Ascending aorta (tissue), 2 donors: ENCODE measurements at regions not wholly inside any gene's neighbourhood (a gene's known extent, or its start where the extent isn't known, plus 50 kb on each side); places are given as distances from the start of the nearest gene placed in this dataset.

Source experiments
- DNase-seq, 2 donors: peaks; one replicate each; pipeline ENCODE4 v3.0.0-alpha.2; 2019; ENCODE audit warnings: low spot score in 2 of 2
- H3K27ac ChIP-seq, 2 donors: fragments of 200-600 bp; sonication (generic); one replicate each; pipeline ENCODE4 v1.5.1; 2016 to 2017; ENCODE audit warnings: mild to moderate bottlenecking in 1 of 2
- H3K27me3 ChIP-seq: fragments of 200-600 bp; sonication (generic); one replicate; pipeline ENCODE4 v1.5.1; 2017
- H3K36me3 ChIP-seq, 2 donors: fragments of 200-600 bp; sonication (generic); one replicate each; pipeline ENCODE4 v1.5.1; 2016
- H3K4me1 ChIP-seq, 2 donors: fragments of 200-600 bp; sonication (generic); one replicate each; pipeline ENCODE4 v1.5.1; 2016 to 2017; ENCODE audit warnings: mild to moderate bottlenecking in 1 of 2
- H3K4me3 ChIP-seq, 2 donors: fragments of 200-600 bp; sonication (generic); one replicate each; pipeline ENCODE4 v1.5.1; 2016 to 2017; ENCODE audit warnings: mild to moderate bottlenecking in 1 of 2
- H3K9me3 ChIP-seq, 2 donors: fragments of 200-600 bp; sonication (generic); one replicate each; pipeline ENCODE4 v1.5.1; 2016
- CTCF ChIP-seq, 3 experiments: fragments of 200-600 bp in 2 of 3; fragments of 450-650 bp in 1 of 3; sonication (generic) in 2 of 3; IDR thresholded peaks; one replicate each; pipeline ENCODE4 v1.5.1; 2016 to 2019; ENCODE audit warnings: antibody characterized with exemption in 3 of 3, mild to moderate bottlenecking in 1 of 3, moderate library complexity in 1 of 3
- intact Hi-C: fragments of 100-400 bp; cut with DNase I; formaldehyde crosslinking; loops from one replicate; pipeline ENCODE4 v1.15.1; 2023

- H3K9me3 ChIP-seq: no peaks in the 10 kb centered on the region
- no peak for DNase-seq
- H3K36me3 ChIP-seq: no peaks in the 10 kb centered on the region
- no peak for TF ChIP-seq CTCF (IDR thresholded peaks at IDR 0.05)
- intact Hi-C loops: loop anchor here (2.0 to 5.0 kb wide), 3 partner anchors 54 to 225 kb away; no protein-coding TSS in a partner anchor
- no peak overlapping the region for H3K4me3 ChIP-seq
- no peaks in the 10 kb centered on the region for H3K4me1 ChIP-seq
- H3K27ac ChIP-seq: no peak overlapping the region
- H3K27me3 ChIP-seq: no peaks in the 10 kb centered on the region
Measured at GRCh38 chr16:86835982-86836381, 257.6 kb downstream of the FOXL1 start.

- Histone ChIP-seq H3K4me3 (no peak overlapping the region), H3K36me3 (no peaks in the 10 kb centered on the region), H3K9me3 (no peaks in the 10 kb centered on the region), H3K27ac (no peak overlapping the region), H3K27me3 (no peaks in the 10 kb centered on the region), H3K4me1 (no peaks in the 10 kb centered on the region)
- intact Hi-C loops: loop anchor here (2.0 to 5.0 kb wide), 3 partner anchors 54 to 224 kb away; no protein-coding TSS in a partner anchor
- DNase-seq: no peak
- TF ChIP-seq CTCF (IDR thresholded peaks at IDR 0.05): no peak
Measured at GRCh38 chr16:86836503-86837129, 258.3 kb downstream of the FOXL1 start.

GRCh38 chr16:86843812-86844211 lies 265.5 kb downstream of the FOXL1 start:
- Histone ChIP-seq H3K27ac (no peak overlapping the region), H3K9me3 (no peaks in the 10 kb centered on the region), H3K36me3 (no peaks in the 10 kb centered on the region), H3K27me3 (no peaks in the 10 kb centered on the region), H3K4me1 (no peaks in the 10 kb centered on the region), H3K4me3 (no peak overlapping the region)
- no peak for DNase-seq
- intact Hi-C loops: no loop called here
- TF ChIP-seq CTCF (IDR thresholded peaks at IDR 0.05): no peak

GRCh38 chr16:86844695-86845094 lies 266.3 kb downstream of the FOXL1 start:
- Histone ChIP-seq H3K9me3 (no peaks in the 10 kb centered on the region), H3K4me1 (no peaks in the 10 kb centered on the region), H3K4me3 (no peak overlapping the region), H3K36me3 (no peaks in the 10 kb centered on the region), H3K27me3 (no peaks in the 10 kb centered on the region), H3K27ac (no peak overlapping the region)
- TF ChIP-seq CTCF (IDR thresholded peaks at IDR 0.05): no peak
- intact Hi-C loops: no loop called here
- no peak for DNase-seq

- Histone ChIP-seq H3K27ac (no peak overlapping the region), H3K9me3 (no peaks in the 10 kb centered on the region), H3K36me3 (no peaks in the 10 kb centered on the region), H3K4me3 (no peak overlapping the region), H3K27me3 (no peaks in the 10 kb centered on the region), H3K4me1 (no peaks in the 10 kb centered on the region)
- no peak for DNase-seq
- intact Hi-C loops: no loop called here
- no peak for TF ChIP-seq CTCF (IDR thresholded peaks at IDR 0.05)
Measured at GRCh38 chr16:86846136-86846535, 267.8 kb downstream of the FOXL1 start.

GRCh38 chr16:86848821-86849220 lies 270.5 kb downstream of the FOXL1 start:
- Histone ChIP-seq H3K27me3 (no peaks in the 10 kb centered on the region), H3K4me3 (no peak overlapping the region), H3K4me1 (no peaks in the 10 kb centered on the region), H3K9me3 (no peaks in the 10 kb centered on the region), H3K36me3 (no peaks in the 10 kb centered on the region), H3K27ac (no peak overlapping the region)
- no peak for DNase-seq
- intact Hi-C loops: no loop called here
- no peak for TF ChIP-seq CTCF (IDR thresholded peaks at IDR 0.05)
